Posterior vena cava (tissue), 2 donors: ENCODE measurements at regions not wholly inside any gene's neighbourhood (a gene's known extent, or its start where the extent isn't known, plus 50 kb on each side); places are given as distances from the start of the nearest gene placed in this dataset.

Experiments used
- DNase-seq: peaks from one replicate; pipeline ENCODE4 v3.0.0-alpha.2; 2020; ENCODE audit warnings: low spot score
- intact Hi-C, 2 donors: fragments of 100-400 bp; cut with DNase I; formaldehyde crosslinking; loops; one replicate each; pipeline versions ENCODE4 v1.14.1 to v1.14.2; 2022 to 2023
- donor health status: DM: yes; HTN: yes; CAD: no.
- donor health status: DM: yes; HTN: yes; CAD: no.

- intact Hi-C loops, result loop anchor here (5.0 to 10.0 kb wide), 3 partner anchors 576 to 858 kb away; no protein-coding TSS in a partner anchor
- DNase-seq, result no peak
Observed at GRCh38 chr13:99659226-99659625, 158.0 kb downstream of the TM9SF2 start.

GRCh38 chr13:99658261-99658991 lies 157.2 kb downstream of the TM9SF2 start:
- DNase-seq, result no peak
- intact Hi-C loops, result loop anchor here (5.0 to 10.0 kb wide), 3 partner anchors 576 to 859 kb away; no protein-coding TSS in a partner anchor

GRCh38 chr13:99657848-99658260 lies 156.6 kb downstream of the TM9SF2 start:
- intact Hi-C loops, result loop anchor here (5.0 to 10.0 kb wide), 3 partner anchors 577 to 859 kb away; no protein-coding TSS in a partner anchor
- DNase-seq, result no peak

DNA sequence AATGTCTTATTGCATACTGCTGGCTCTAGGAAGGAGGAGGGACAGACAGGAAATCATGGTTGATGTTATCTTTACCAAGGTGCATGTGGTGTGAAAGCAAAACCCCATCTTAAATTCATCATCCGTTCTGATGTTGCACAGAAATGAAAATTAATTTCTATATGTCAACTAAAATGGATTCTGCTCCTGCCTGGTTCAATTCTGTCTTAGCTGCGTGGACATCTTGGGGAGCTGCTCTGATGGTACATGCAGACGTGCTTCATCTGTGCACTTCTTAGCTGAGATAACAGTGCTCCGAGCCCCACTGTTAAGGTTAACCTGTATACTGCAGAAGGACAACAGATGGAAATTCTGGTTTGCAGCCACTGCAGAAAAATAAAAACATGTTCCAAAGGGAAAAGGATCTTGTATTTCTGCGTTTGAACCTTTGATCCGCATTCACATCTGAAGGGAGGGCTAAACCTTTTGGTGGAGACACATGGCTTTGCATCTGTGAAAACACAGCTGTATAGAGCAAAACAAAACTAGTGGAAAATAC lies 155.6 kb downstream of the TM9SF2 start:
- DNase-seq, result no peak
- intact Hi-C loops, result loop anchor here (5.0 to 10.0 kb wide), 3 partner anchors 578 to 860 kb away; no protein-coding TSS in a partner anchor

DNA sequence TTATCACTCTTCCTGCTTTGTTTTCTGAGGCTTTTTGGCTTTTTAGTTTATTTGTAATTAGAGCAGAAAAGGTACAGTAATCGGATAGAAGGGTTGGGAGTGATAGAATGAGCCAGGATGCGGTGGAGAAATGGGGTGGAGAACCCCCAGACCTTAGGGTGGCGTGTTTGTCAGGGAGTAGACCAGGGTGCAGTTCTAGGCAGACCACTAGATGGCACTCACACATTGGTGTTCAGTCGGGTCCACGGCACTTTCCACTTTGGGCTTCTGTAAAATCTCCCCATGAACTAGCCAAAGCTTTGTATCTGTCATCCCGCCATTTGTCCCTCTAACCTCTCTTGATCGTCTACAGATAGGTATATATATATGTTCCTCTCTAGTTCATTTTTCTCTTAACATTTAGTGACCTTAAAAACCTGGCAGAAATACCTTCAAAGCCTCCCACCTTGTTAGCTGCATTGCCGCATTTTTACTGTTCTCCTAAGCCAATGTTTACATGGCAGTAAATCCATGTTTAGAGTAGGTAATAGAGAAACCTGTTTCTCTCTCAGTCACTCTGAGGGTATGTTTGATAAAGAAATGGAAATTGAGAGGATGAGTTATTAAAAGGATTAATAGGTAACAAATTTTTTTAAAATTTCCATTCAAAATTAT lies 154.9 kb downstream of the TM9SF2 start:
- intact Hi-C loops, result loop anchor here (5.0 to 10.0 kb wide), 3 partner anchors 579 to 861 kb away; no protein-coding TSS in a partner anchor
- no peak for DNase-seq

DNA sequence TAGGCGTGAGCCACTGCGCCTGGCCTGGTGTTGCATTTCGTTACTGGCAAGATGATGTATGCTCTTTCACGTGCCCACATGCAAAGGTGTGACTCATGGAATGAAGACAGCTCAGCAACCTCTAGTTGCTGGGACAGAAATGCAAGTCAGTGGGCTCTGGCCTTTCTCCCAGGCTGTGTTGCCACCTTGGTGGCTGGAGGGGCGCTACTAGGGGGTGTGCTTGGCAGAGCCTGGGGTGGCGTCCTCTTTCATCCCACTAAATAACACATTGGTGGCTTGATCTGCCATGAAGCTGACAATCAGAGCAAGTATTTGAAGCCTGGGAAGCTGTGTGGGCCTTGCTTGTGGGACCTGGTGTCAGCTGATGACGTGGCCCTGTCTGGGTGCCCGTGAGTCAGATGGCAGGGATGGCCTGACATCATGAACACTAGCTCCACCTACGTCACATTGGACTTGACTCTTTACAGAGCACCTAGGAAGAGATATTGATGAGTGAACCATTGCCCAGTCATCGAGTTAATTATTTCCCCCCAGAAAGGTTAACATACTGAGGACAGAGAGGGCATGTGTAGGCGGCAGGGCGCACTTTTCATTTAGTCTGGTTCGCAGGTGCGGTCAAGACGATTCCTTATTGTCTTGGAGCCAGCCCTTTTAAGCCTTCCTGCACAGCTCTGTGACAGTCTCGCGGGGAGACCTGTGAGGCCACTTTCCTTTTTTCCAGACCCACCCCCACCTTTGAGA lies 154.2 kb downstream of the TM9SF2 start:
- no peak for DNase-seq
- intact Hi-C loops, result loop anchor here (5.0 to 10.0 kb wide), 3 partner anchors 579 to 862 kb away; no protein-coding TSS in a partner anchor

DNA sequence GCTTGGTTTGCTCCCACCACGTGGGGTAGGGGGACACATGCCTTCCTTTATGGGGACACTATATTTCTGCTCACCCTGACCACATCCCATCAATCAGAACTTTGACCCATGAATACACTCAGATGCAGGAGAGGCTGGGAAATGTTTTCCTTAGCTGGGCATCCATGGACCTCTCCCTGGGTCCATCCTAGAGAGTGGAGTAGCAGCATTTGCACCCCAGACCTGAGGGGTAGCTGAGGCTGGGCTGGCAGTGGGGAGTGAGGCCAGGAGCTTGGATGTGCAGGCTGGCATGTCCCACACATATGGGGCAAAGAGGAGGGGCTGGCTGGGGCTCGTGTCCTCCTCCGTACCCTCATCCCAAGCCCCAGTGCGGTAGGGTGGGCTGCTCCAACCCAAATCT lies 152.8 kb downstream of the TM9SF2 start:
- DNase-seq, result no peak
- intact Hi-C loops, result loop anchor here (5.0 to 10.0 kb wide), 3 partner anchors 37 to 861 kb away; no protein-coding TSS in a partner anchor

DNA sequence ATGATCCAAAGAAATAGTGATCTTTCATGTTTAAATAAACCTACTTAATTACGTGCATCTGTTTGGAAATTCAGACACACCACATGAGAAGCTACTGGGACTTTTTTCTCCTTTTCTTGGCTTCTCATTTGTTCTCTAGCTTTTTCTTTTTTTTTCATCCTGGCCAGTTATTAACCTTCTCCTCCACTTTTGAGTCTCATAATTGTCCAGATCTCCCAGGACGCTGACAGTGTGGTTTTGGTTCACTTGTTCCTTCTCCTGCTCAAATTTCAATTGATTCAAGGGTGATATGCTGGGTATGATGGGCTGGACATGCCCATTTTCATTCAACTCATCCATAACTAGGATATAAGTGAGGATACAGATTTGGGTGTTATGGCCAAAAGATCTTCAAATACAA lies 152.3 kb downstream of the TM9SF2 start:
- DNase-seq, result no peak
- intact Hi-C loops, result loop anchor here (5.0 to 10.0 kb wide), 3 partner anchors 36 to 861 kb away; no protein-coding TSS in a partner anchor

DNA sequence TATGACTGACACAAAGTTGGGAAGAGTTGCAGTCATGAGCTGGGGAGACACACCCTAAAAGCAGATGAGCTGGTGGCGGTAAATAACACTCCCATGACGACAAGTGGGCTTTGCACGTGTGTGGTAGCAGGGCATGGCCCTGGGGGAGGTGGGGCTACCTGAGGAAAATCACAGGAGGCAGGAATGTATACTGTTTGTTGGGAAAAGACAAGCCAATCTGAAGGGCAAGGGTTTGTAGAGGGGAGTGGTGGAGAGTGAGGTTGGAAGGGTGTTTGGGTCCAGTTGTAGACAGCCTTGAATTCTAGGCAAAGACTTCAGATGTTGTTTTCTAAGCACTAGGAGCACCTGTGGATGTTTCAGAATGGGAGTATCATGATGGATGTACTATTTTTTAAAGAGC lies 151.6 kb downstream of the TM9SF2 start:
- DNase-seq, result no peak
- intact Hi-C loops, result loop anchor here (5.0 to 10.0 kb wide), 3 partner anchors 36 to 862 kb away; no protein-coding TSS in a partner anchor

- intact Hi-C loops, result loop anchor here (5.0 to 10.0 kb wide), 3 partner anchors 35 to 863 kb away; no protein-coding TSS in a partner anchor
- no peak for DNase-seq
Observed at GRCh38 chr13:99652141-99652540, 150.9 kb downstream of the TM9SF2 start.

DNA sequence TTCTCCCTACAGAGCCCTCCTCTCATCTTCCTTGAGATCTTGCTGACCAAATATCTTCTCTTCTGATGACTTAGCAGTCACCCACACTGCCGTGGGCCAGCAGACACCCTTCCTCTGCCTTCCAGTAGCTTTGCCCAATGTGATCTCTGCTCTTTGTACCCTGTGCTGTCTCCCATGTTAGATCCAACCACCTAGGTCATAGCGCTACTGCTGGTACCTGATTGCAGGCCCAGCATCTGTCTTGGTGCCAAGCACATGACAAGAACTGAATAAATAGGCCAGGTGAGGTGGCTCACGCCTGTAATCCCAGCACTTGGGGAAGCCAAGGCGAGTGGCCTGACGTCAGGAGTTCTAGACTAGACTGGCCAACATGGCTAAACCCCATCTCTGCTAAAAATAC lies 149.7 kb downstream of the TM9SF2 start:
- DNase-seq, result no peak
- intact Hi-C loops, result loop anchor here (5.0 to 10.0 kb wide), 3 partner anchors 34 to 864 kb away; no protein-coding TSS in a partner anchor

DNA sequence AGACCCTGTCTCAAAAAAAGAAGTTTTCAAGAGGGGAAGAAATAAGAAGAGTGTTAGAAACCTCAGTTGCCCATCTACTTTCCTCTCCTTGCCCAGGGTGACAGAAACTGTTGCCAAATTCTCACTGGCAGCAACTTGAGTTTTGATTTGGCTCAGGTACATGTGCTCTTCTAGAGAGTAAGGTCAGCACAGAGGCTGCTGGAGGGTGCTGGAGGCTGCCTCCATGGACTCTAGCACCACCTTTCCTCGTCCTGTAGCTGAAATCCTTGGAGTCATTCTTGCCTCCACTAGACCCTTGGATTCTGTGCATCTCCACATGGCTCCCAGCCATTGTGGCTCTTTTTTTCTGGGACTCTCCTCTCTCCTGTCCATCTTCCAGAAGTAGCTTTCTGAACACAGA lies 149.1 kb downstream of the TM9SF2 start:
- intact Hi-C loops, result loop anchor here (5.0 to 10.0 kb wide), 3 partner anchors 33 to 864 kb away; no protein-coding TSS in a partner anchor
- no peak for DNase-seq

DNA sequence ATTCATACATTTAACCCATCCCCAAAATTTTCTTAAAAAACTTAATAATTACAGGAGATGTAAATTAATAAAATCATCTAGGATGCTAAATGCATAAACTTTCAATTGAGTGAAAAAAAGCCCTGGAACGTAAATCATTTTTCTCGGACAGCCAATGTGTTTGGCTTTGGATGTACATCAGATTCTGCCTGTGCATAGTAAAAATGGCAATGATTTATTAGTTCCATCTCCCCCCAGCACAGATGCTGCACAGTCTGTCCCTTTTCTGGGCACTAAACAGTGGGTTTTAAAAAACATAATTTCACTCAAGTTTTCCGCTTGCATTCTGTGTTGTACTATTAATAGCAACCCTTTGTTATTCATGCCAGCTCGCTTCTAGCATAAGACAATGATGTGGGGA lies 147.7 kb downstream of the TM9SF2 start:
- DNase-seq, result no peak
- intact Hi-C loops, result no loop called here

GRCh38 chr13:99648066-99648665 lies 146.9 kb downstream of the TM9SF2 start:
- no peak for DNase-seq

GRCh38 chr13:99647596-99647985 lies 146.3 kb downstream of the TM9SF2 start:
- intact Hi-C loops, result no loop called here
- no peak for DNase-seq

More at GRCh38 chr13:99648066-99648665, 146.9 kb downstream of the TM9SF2 start:
- intact Hi-C loops, result no loop called here

DNA sequence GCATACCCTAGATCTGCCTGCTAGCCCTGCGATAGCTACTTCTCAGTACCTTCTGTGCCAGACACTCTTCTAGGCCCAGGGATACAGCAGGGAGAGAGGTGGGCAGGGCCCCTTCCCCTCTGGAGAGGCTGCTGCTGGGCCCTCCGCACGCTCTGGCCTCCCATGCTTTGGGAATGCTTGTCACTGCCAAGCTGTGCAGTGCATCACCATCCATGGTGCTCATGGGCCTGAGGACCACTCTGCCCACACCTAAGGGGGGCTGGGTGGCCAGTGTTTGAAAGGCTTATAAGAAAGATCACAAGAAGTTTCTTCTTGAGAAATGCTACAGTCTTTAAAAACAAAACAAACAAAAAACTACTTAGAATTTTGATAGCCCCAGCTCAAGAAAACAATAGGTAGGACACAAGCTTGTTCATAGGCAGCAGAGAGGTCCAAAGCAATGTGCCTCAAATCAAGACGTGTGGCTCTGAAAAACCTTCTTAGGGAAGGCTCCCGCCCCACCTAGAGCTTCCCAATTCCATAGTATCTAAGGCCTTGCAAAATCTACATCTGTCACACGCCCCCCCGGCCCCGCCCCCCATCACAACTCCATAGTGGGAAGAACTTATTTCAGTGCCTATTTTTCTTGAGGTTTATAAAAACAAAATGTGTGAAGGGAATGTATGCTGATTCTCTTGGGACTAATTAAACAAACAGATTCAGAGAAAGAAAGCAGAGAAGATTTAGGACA lies 145.8 kb downstream of the TM9SF2 start:
- DNase-seq, result no peak
- intact Hi-C loops, result no loop called here

DNA sequence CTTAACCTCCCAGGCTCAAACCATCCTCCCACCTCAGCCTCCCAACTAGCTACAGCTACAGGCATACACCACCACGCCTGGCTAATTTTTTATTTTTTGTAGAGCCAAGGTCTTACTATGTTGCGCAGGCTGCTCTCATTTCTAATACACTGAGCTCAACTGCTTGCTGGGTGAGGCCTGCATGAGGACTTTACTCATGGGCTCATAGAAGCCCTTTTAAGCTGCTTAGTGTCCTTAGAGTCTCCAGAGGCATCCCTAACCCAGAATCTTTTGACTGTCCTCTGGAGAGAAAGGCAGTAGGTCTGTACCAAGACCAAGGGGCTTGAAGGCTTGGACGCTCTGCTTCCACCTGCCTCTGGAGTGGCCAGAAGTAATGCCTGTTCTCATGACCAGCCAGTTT lies 141.6 kb downstream of the TM9SF2 start:
- no peak for DNase-seq
- intact Hi-C loops, result no loop called here

- intact Hi-C loops, result no loop called here
- DNase-seq, result no peak
Observed at GRCh38 chr13:99642006-99642405, 140.7 kb downstream of the TM9SF2 start.
